ENCODE measurements at regions not wholly inside any gene's neighbourhood (a gene's known extent, or its start where the extent isn't known, plus 50 kb on each side); places are given as distances from the start of the nearest gene placed in this dataset.

DNA sequence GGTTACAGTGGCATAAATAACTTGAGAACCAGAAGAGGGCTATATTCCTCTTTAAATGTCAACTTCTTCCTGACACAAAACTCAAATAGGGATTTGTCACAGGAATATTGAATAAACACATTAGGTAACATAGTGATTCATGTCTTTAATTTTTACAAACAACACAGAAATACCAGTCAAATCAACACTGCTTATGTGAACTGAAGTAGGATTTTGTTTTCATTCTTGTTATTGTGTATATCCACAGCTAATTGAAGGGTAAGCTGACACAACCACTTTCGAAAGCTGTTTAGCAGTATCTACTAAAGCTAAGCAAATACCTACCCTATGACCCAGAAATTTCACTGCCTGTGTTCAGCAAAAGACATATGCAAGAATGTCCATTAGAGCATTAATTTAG is 120.4 kb upstream of the EOLA2 start:
- no peak for DNase-seq
- Histone ChIP-seq H3K4me3 (no peak overlapping the region), H3K27me3 (no peaks in the 10 kb centered on the region), H3K36me3 (no peaks in the 10 kb centered on the region), H3K27ac (no peak overlapping the region), H3K4me1 (no peaks in the 10 kb centered on the region), H3K9me3 (no peaks in the 10 kb centered on the region)
- intact Hi-C loops (cut with DNase I), result no loop called here
- TF ChIP-seq POLR2A (IDR thresholded peaks at IDR 0.05), result no peak
- TF ChIP-seq, protein P1, sequence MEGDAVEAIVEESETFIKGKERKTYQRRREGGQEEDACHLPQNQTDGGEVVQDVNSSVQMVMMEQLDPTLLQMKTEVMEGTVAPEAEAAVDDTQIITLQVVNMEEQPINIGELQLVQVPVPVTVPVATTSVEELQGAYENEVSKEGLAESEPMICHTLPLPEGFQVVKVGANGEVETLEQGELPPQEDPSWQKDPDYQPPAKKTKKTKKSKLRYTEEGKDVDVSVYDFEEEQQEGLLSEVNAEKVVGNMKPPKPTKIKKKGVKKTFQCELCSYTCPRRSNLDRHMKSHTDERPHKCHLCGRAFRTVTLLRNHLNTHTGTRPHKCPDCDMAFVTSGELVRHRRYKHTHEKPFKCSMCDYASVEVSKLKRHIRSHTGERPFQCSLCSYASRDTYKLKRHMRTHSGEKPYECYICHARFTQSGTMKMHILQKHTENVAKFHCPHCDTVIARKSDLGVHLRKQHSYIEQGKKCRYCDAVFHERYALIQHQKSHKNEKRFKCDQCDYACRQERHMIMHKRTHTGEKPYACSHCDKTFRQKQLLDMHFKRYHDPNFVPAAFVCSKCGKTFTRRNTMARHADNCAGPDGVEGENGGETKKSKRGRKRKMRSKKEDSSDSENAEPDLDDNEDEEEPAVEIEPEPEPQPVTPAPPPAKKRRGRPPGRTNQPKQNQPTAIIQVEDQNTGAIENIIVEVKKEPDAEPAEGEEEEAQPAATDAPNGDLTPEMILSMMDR (IDR thresholded peaks at IDR 0.05), result no peak
- WGBS, 2 donors, result 78 to 90% methylated on average over 1 of the region's 1 CpG

GRCh38 chrX:150060406-150060805 is 122.1 kb upstream of the EOLA2 start:
- 84 to 87% methylated on average over 7 of the region's 7 CpGs for WGBS, 2 donors

GRCh38 chrX:150062292-150063137 is 124.2 kb upstream of the EOLA2 start:
- no peak overlapping the region for H3K27ac ChIP-seq
- H3K9me3 ChIP-seq, result no peaks in the 10 kb centered on the region

More at GRCh38 chrX:150060406-150060805, 122.1 kb upstream of the EOLA2 start:
- Histone ChIP-seq H3K36me3 (no peaks in the 10 kb centered on the region), H3K9me3 (no peaks in the 10 kb centered on the region), H3K4me3 (no peak overlapping the region), H3K27ac (no peak overlapping the region), H3K27me3 (no peaks in the 10 kb centered on the region), H3K4me1 (no peaks in the 10 kb centered on the region)
- TF ChIP-seq, protein P1 (IDR thresholded peaks at IDR 0.05), result no peak
- TF ChIP-seq POLR2A (IDR thresholded peaks at IDR 0.05), result no peak
- intact Hi-C loops (cut with DNase I), result no loop called here
- no peak for DNase-seq

DNA sequence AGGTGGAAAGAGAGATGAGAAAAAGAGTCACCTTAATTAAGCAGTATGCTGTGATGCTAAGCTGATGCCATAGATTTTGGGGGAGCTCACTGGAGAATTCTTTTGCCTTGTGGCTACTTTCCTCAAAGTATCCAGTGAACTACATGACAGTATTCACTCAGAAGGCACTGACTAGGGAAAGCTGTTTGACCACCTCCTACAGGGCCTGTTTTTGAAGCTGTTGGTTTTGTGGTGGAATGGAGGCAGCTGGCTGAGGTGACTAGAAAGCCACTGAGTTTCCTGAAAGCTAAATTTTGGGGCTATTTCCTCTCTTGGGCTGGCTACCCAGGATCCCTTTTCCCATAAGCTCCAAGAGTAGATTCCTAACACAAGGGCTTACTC is 124.8 kb upstream of the EOLA2 start:
- intact Hi-C loops (cut with DNase I), result no loop called here
- Histone ChIP-seq H3K4me1 (no peaks in the 10 kb centered on the region), H3K27ac (no peak overlapping the region), H3K36me3 (no peaks in the 10 kb centered on the region), H3K4me3 (no peak overlapping the region), H3K9me3 (no peaks in the 10 kb centered on the region), H3K27me3 (no peaks in the 10 kb centered on the region)
- no peak for DNase-seq
- TF ChIP-seq, protein P1 (IDR thresholded peaks at IDR 0.05), result no peak
- TF ChIP-seq POLR2A (IDR thresholded peaks at IDR 0.05), result no peak

More at GRCh38 chrX:150062292-150063137, 124.2 kb upstream of the EOLA2 start:
- no peaks in the 10 kb centered on the region for H3K36me3 ChIP-seq
- intact Hi-C loops (cut with DNase I), result no loop called here
- no peak for DNase-seq
- H3K27me3 ChIP-seq, result no peaks in the 10 kb centered on the region
- H3K4me1 ChIP-seq, result no peaks in the 10 kb centered on the region
- TF ChIP-seq, protein P1 (IDR thresholded peaks at IDR 0.05), result no peak
- TF ChIP-seq POLR2A (IDR thresholded peaks at IDR 0.05), result no peak
- H3K4me3 ChIP-seq, result no peak overlapping the region
- 20 to 27% methylated on average over 8 of the region's 8 CpGs for WGBS, 2 donors

GRCh38 chrX:150063674-150064073 is 125.4 kb upstream of the EOLA2 start:
- TF ChIP-seq POLR2A (IDR thresholded peaks at IDR 0.05), result no peak
- TF ChIP-seq, protein P1 (IDR thresholded peaks at IDR 0.05), result no peak
- no peak for DNase-seq
- Histone ChIP-seq H3K4me3 (no peak overlapping the region), H3K27me3 (no peaks in the 10 kb centered on the region), H3K27ac (no peak overlapping the region), H3K4me1 (no peaks in the 10 kb centered on the region), H3K36me3 (no peaks in the 10 kb centered on the region), H3K9me3 (no peaks in the 10 kb centered on the region)
- 66 to 85% methylated on average over 4 to 5 of the region's 5 CpGs for WGBS, 2 donors
- intact Hi-C loops (cut with DNase I), result no loop called here
